ENCODE measurements at regions not wholly inside any gene's neighbourhood (a gene's known extent, or its start where the extent isn't known, plus 50 kb on each side); places are given as distances from the start of the nearest gene placed in this dataset.

- TF ChIP-seq SUZ12 (IDR thresholded peaks at IDR 0.05; ENCODE audit: extremely low read depth, insufficient read depth, insufficient read length), result no peak
- no peak for TF ChIP-seq ZNF274 (IDR thresholded peaks at IDR 0.05; ENCODE audit: low read depth, low read length)
These were observed 266.3 kb upstream of the PRKD1 start for GRCh38 chr14:30193845-30194501.

Measured in NT2/D1 (cell line).